Gastrocnemius medialis (tissue), 4 donors: ENCODE measurements at regions not wholly inside any gene's neighbourhood (a gene's known extent, or its start where the extent isn't known, plus 50 kb on each side); places are given as distances from the start of the nearest gene placed in this dataset.

Experiments
- CTCF ChIP-seq, 5 experiments: fragments of 450-650 bp in 3 of 5; fragments of 200-600 bp in 2 of 5; sonication (generic) in 2 of 5; IDR thresholded peaks in 4 of 5; conservative IDR thresholded peaks in 1 of 5; 1 replicate in 4 of 5; 2 replicates in 1 of 5; pipeline ENCODE4 v1.5.1; 2016 to 2019; ENCODE audit warnings: antibody characterized with exemption in 5 of 5, mild to moderate bottlenecking in 3 of 5, moderate library complexity in 3 of 5
- POLR2A ChIP-seq, 2 donors: fragments of 450-650 bp; IDR thresholded peaks; one replicate each; pipeline ENCODE4 v1.6.1; 2017; ENCODE audit warnings: antibody characterized with exemption in 2 of 2, mild to moderate bottlenecking in 2 of 2, moderate library complexity in 2 of 2

DNA sequence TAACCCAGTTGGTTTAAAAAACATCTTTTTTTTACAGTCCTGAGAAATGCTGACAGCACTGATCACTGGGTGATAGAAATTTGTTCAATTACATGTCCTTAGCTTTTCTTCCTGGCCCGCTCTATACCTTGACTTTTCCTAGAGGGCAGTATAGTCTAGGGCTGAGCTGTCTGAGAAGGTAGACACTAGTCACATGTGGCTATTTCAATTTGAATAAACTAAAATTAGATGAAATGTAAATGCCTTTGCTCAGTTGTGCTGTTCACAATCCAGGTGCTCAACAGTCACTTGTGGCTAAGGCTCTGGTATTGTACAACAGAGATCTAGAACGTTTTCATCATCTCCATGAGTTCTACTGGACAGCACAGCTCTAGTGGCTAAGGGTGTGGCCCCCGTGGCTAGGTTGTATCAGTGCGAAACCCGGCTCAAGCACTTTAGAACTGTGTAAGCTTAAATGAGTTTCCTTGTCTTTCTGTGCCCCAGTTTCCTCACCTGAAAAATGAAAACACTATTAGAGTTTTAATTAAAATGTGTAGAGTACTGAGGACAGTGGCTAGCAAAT lies 111.6 kb upstream of the WDR17 start:
- TF ChIP-seq CTCF (IDR thresholded peaks at IDR 0.05 in 4 of 5, conservative IDR thresholded peaks at IDR 0.05 in 1 of 5): no peak
- TF ChIP-seq POLR2A (IDR thresholded peaks at IDR 0.05): no peak
